DMS53 (cell line): ENCODE measurements at regions not wholly inside any gene's neighbourhood (a gene's known extent, or its start where the extent isn't known, plus 50 kb on each side); places are given as distances from the start of the nearest gene placed in this dataset.

Experiments
- DNase-seq: peaks from one replicate; lab custom pipeline; 2025; lab: John Stamatoyannopoulos, UW

- DNase-seq: no peak
Observed at GRCh38 chr2:172230889-172231401, 128.2 kb upstream of the DLX2 start.

GRCh38 chr2:172231508-172231907, 128.8 kb upstream of the DLX2 start:
- DNase-seq: peak; percentile 77

- DNase-seq: peak; percentile 42
Observed at GRCh38 chr2:172232708-172233396, 130.2 kb upstream of the DLX2 start.

- peak; percentile 36 for DNase-seq
Observed at GRCh38 chr2:172233987-172234715, 131.5 kb upstream of the DLX2 start.

- peak; percentile 96 for DNase-seq
Observed at GRCh38 chr2:172234716-172235691, 132.3 kb upstream of the DLX2 start.

- DNase-seq: peak; percentile 27
Observed at GRCh38 chr2:172239944-172240590, 137.4 kb upstream of the DLX2 start.

GRCh38 chr2:172241222-172241621, 138.5 kb upstream of the DLX2 start:
- DNase-seq: no peak

- no peak for DNase-seq
Observed at GRCh38 chr2:172242471-172242870, 139.8 kb upstream of the DLX2 start.

GRCh38 chr2:172242961-172243360, 140.3 kb upstream of the DLX2 start:
- DNase-seq: peak; percentile 37

GRCh38 chr2:172244419-172245130, 141.9 kb upstream of the DLX2 start:
- no peak for DNase-seq

GRCh38 chr2:172246649-172247048, 143.9 kb upstream of the DLX2 start:
- peak; percentile 92 for DNase-seq

- peak; percentile 41 for DNase-seq
Observed at GRCh38 chr2:172247203-172247602, 144.5 kb upstream of the DLX2 start.

- DNase-seq: no peak
Observed at GRCh38 chr2:172248381-172248780, 145.7 kb upstream of the DLX2 start.

GRCh38 chr2:172248785-172249187, 146.1 kb upstream of the DLX2 start:
- DNase-seq: peak; percentile 31

GRCh38 chr2:172249334-172249733, 146.6 kb upstream of the DLX2 start:
- DNase-seq: no peak

- no peak for DNase-seq
Observed at GRCh38 chr2:172249986-172250385, 147.3 kb upstream of the DLX2 start.

GRCh38 chr2:172251231-172251630, 148.5 kb upstream of the DLX2 start:
- DNase-seq: no peak

- DNase-seq: peak; percentile 60
Observed at GRCh38 chr2:172252154-172252553, 149.5 kb upstream of the DLX2 start.

GRCh38 chr2:172253190-172254052, 150.7 kb upstream of the DLX2 start:
- DNase-seq: peak; percentile 100

GRCh38 chr2:172256886-172257285, 154.2 kb upstream of the DLX2 start:
- no peak for DNase-seq
